ENCODE measurements at regions not wholly inside any gene's neighbourhood (a gene's known extent, or its start where the extent isn't known, plus 50 kb on each side); places are given as distances from the start of the nearest gene placed in this dataset.

DNA sequence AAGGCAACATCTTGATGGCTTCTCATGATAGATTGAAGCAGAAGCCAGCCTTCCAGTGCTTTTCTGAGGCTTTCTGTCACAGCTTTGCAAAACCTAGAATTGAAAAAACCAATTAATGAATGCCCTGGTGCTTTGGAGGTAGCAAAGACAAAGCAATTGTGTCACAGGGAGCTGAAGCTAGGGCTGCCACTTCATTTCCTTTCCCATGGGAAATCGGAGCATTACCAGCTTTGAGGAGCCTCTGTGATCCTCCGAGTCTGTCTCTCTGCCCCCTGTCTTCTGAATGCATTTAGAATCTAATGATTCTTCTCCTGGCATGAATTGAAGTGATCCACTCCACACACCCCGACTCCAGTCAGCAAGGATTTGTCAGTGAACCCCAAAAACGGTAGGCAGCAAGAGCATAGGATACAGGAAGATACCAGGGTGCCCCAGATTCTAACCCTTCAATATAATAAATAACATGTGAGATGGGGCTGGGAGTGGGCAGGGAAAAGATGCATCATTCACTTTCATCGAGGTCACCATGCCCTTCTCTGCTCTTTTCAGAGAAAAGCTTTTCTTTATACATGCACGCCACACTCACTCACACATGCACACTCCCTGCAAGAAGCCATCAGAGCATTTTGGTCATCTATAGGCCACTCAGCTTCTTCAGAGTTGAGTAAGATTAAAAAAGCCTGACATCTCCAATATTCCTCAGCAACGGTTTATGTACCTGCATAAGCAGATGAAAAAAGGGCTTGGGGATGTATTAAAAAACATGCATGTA lies 247.7 kb upstream of the ZNF462 start:
- no peak for TF ChIP-seq TARDBP (IDR thresholded peaks at IDR 0.05)
- no peak for TF ChIP-seq FOXA1 (IDR thresholded peaks at IDR 0.05)
- TF ChIP-seq SP1 (IDR thresholded peaks at IDR 0.05), result no peak
- TF ChIP-seq FOXM1 (IDR thresholded peaks at IDR 0.05; ENCODE audit: borderline replicate concordance), result no peak
- no peak for TF ChIP-seq BHLHE40 (IDR thresholded peaks at IDR 0.05; ENCODE audit: borderline replicate concordance)
- no peak for TF ChIP-seq ZNF384 (IDR thresholded peaks at IDR 0.05)
- TF ChIP-seq HDGF (IDR thresholded peaks at IDR 0.05; ENCODE audit: borderline replicate concordance), result no peak
- no peak for TF ChIP-seq SUZ12 (IDR thresholded peaks at IDR 0.05)
- TF ChIP-seq ELF4 (IDR thresholded peaks at IDR 0.05), result no peak
- no peak for TF ChIP-seq NFRKB (IDR thresholded peaks at IDR 0.05)
